Stimulated activated CD4-positive, alpha-beta T cell treated with anti-CD3 and anti-CD28 coated beads, TNF-alpha, amount 100 ng/mL, for 4 hours (primary cell): ENCODE measurements at regions not wholly inside any gene's neighbourhood (a gene's known extent, or its start where the extent isn't known, plus 50 kb on each side); places are given as distances from the start of the nearest gene placed in this dataset.
"Not testable (repeated sequence)": the region's sequence is repeated elsewhere in the genome, so short reads cannot be mapped to it uniquely, and the experiment has no call there.

ENCODE experiments used
- DNase-seq, 3 experiments: peaks; one replicate each; pipeline ENCODE4 v3.0.0-alpha.2; 2020; ENCODE audit warnings: low read depth in 3 of 3

- DNase-seq = no peak
These were observed 273.5 kb upstream of the EDA2R start for GRCh38 chrX:66912417-66912816.

GRCh38 chrX:66902081-66902480, 263.2 kb upstream of the EDA2R start:
- DNase-seq = no peak

- DNase-seq = no peak
These were observed 262.0 kb upstream of the EDA2R start for GRCh38 chrX:66900886-66901285.

- DNase-seq = no peak
These were observed 253.1 kb upstream of the EDA2R start for GRCh38 chrX:66892004-66892403.

- DNase-seq = no peak
These were observed 250.5 kb upstream of the EDA2R start for GRCh38 chrX:66889418-66889817.

GRCh38 chrX:66882101-66882500, 243.2 kb upstream of the EDA2R start:
- DNase-seq = no peak

GRCh38 chrX:66876776-66877175, 237.9 kb upstream of the EDA2R start:
- no peak for DNase-seq

- DNase-seq = no peak
These were observed 233.9 kb upstream of the EDA2R start for GRCh38 chrX:66872771-66873170.

- no peak for DNase-seq
These were observed 224.8 kb upstream of the EDA2R start for GRCh38 chrX:66863721-66864120.

- no peak for DNase-seq
These were observed 194.5 kb upstream of the EDA2R start for GRCh38 chrX:66833426-66833825.

GRCh38 chrX:66815227-66815626, 176.3 kb upstream of the EDA2R start:
- no peak for DNase-seq

GRCh38 chrX:66794514-66794913, 155.6 kb upstream of the EDA2R start:
- not testable (repeated sequence) for DNase-seq

GRCh38 chrX:66766318-66766717, 127.4 kb upstream of the EDA2R start:
- DNase-seq = no peak

GRCh38 chrX:66760651-66761050, 121.8 kb upstream of the EDA2R start:
- DNase-seq = no peak

GRCh38 chrX:66756717-66757116, 117.8 kb upstream of the EDA2R start:
- no peak for DNase-seq

- no peak for DNase-seq
These were observed 112.4 kb upstream of the EDA2R start for GRCh38 chrX:66751136-66751782.

- DNase-seq = not testable (repeated sequence)
These were observed 105.6 kb upstream of the EDA2R start for GRCh38 chrX:66744519-66744918.

GRCh38 chrX:66731398-66731797, 92.5 kb upstream of the EDA2R start:
- DNase-seq = no peak

- DNase-seq = peak; percentile 4 to 15 (median 13)
These were observed 90.0 kb upstream of the EDA2R start for GRCh38 chrX:66728818-66729271.

- no peak for DNase-seq
These were observed 79.0 kb upstream of the EDA2R start for GRCh38 chrX:66717926-66718325.

GRCh38 chrX:66698273-66699204, 59.7 kb upstream of the EDA2R start:
- DNase-seq = no peak

- DNase-seq = not testable (repeated sequence)
These were observed 53.6 kb upstream of the EDA2R start for GRCh38 chrX:66692512-66692911.
